ENCODE measurements at regions not wholly inside any gene's neighbourhood (a gene's known extent, or its start where the extent isn't known, plus 50 kb on each side); places are given as distances from the start of the nearest gene placed in this dataset.

- no peak overlapping the region for H3K4me3 Mint-ChIP-seq
- TF ChIP-seq, protein P1, sequence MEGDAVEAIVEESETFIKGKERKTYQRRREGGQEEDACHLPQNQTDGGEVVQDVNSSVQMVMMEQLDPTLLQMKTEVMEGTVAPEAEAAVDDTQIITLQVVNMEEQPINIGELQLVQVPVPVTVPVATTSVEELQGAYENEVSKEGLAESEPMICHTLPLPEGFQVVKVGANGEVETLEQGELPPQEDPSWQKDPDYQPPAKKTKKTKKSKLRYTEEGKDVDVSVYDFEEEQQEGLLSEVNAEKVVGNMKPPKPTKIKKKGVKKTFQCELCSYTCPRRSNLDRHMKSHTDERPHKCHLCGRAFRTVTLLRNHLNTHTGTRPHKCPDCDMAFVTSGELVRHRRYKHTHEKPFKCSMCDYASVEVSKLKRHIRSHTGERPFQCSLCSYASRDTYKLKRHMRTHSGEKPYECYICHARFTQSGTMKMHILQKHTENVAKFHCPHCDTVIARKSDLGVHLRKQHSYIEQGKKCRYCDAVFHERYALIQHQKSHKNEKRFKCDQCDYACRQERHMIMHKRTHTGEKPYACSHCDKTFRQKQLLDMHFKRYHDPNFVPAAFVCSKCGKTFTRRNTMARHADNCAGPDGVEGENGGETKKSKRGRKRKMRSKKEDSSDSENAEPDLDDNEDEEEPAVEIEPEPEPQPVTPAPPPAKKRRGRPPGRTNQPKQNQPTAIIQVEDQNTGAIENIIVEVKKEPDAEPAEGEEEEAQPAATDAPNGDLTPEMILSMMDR (IDR thresholded peaks at IDR 0.05; ENCODE audit: unreplicated experiment) = no peak
- no peak for DNase-seq (ENCODE audit: low spot score in 2 of 2, unreplicated experiment in 2 of 2)
- no peaks in the 10 kb centered on the region for H3K36me3 Mint-ChIP-seq
- no peaks in the 10 kb centered on the region for H3K9me3 Mint-ChIP-seq
- H3K4me1 Mint-ChIP-seq = peaks cover 29% of the 10 kb centered on the region
- H3K27me3 Mint-ChIP-seq (ENCODE audit: low read depth) = no peaks in the 10 kb centered on the region
- peak overlapping the region; percentile 26 for H3K27ac Mint-ChIP-seq
Measured at GRCh38 chr5:124553911-124554310, 192.5 kb downstream of the ZNF608 start.

- DNase-seq (ENCODE audit: low spot score in 2 of 2, unreplicated experiment in 2 of 2) = no peak
- Mint-ChIP-seq H3K27me3 (ENCODE audit: low read depth) (no peaks in the 10 kb centered on the region), H3K36me3 (no peaks in the 10 kb centered on the region), H3K27ac (no peak overlapping the region), H3K4me1 (peaks cover 29% of the 10 kb centered on the region), H3K9me3 (no peaks in the 10 kb centered on the region), H3K4me3 (no peak overlapping the region)
- TF ChIP-seq, protein P1 (IDR thresholded peaks at IDR 0.05; ENCODE audit: unreplicated experiment) = no peak
Measured at GRCh38 chr5:124552526-124552925, 193.9 kb downstream of the ZNF608 start.

- Mint-ChIP-seq H3K4me3 (no peak overlapping the region), H3K27ac (no peak overlapping the region), H3K9me3 (no peaks in the 10 kb centered on the region), H3K27me3 (ENCODE audit: low read depth) (no peaks in the 10 kb centered on the region), H3K4me1 (peaks cover 29% of the 10 kb centered on the region), H3K36me3 (no peaks in the 10 kb centered on the region)
- DNase-seq (ENCODE audit: low spot score in 2 of 2, unreplicated experiment in 2 of 2) = no peak
- TF ChIP-seq, protein P1 (IDR thresholded peaks at IDR 0.05; ENCODE audit: unreplicated experiment) = no peak
Measured at GRCh38 chr5:124551939-124552279, 194.5 kb downstream of the ZNF608 start.

DNA sequence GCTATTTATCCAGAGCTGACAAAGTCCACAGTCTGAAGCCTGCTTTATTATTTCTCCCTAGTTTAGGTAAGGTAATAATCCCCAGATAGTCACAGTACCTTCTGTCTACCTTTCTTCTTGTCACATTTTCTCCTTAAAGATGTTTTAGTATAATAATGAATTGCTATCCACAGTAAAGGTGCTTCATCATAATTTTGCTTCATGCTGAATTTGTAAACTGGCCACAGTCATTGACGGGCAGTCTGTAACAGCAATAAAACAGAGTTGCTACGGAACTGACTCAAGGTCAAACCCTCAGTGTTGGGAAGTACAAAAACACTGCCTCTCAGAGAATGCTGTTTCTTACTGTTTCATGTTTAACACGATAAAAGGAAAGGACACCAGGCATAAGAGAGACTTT is 195.7 kb downstream of the ZNF608 start:
- Mint-ChIP-seq H3K27me3 (ENCODE audit: low read depth) (no peaks in the 10 kb centered on the region), H3K4me3 (no peak overlapping the region), H3K36me3 (no peaks in the 10 kb centered on the region), H3K27ac (no peak overlapping the region), H3K4me1 (peaks cover 29% of the 10 kb centered on the region), H3K9me3 (no peaks in the 10 kb centered on the region)
- TF ChIP-seq, protein P1 (IDR thresholded peaks at IDR 0.05; ENCODE audit: unreplicated experiment) = no peak
- no peak for DNase-seq (ENCODE audit: low spot score in 2 of 2, unreplicated experiment in 2 of 2)

- H3K4me3 Mint-ChIP-seq = no peak overlapping the region
- H3K4me1 Mint-ChIP-seq = peaks cover 24% of the 10 kb centered on the region
- H3K27ac Mint-ChIP-seq = no peak overlapping the region
- DNase-seq (ENCODE audit: low spot score in 2 of 2, unreplicated experiment in 2 of 2) = no peak
- H3K36me3 Mint-ChIP-seq = no peaks in the 10 kb centered on the region
- TF ChIP-seq, protein P1 (IDR thresholded peaks at IDR 0.05; ENCODE audit: unreplicated experiment) = no peak
- no peaks in the 10 kb centered on the region for H3K9me3 Mint-ChIP-seq
- no peaks in the 10 kb centered on the region for H3K27me3 Mint-ChIP-seq (ENCODE audit: low read depth)
Measured at GRCh38 chr5:124549891-124550436, 196.5 kb downstream of the ZNF608 start.

DNA sequence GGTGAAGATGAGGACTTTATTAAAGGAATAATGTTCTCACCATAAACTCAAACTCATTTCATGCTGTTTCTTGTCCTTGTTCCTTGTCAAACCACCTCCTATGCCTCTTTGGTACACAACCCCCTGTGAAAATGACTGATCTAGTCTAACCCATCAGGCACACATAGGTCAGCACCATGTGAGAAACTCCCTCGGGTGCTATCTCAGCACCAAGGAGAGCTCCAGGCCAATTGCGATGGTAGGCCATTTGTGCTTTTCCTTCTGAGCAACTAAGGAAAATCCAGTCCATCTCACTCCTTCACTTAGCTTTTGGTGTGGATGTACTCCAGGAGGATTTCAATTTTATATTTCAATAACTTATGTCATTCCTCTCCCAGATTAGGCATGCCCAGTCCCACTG is 199.8 kb downstream of the ZNF608 start:
- no peaks in the 10 kb centered on the region for H3K27me3 Mint-ChIP-seq (ENCODE audit: low read depth)
- peaks cover 4% of the 10 kb centered on the region for H3K4me1 Mint-ChIP-seq
- TF ChIP-seq, protein P1 (IDR thresholded peaks at IDR 0.05; ENCODE audit: unreplicated experiment) = no peak
- H3K4me3 Mint-ChIP-seq = no peak overlapping the region
- H3K27ac Mint-ChIP-seq = no peak overlapping the region
- DNase-seq (ENCODE audit: low spot score in 2 of 2, unreplicated experiment in 2 of 2) = peak in 1 of 2 experiments; percentile 51
- no peaks in the 10 kb centered on the region for H3K9me3 Mint-ChIP-seq
- no peaks in the 10 kb centered on the region for H3K36me3 Mint-ChIP-seq
